ENCODE measurements at regions not wholly inside any gene's neighbourhood (a gene's known extent, or its start where the extent isn't known, plus 50 kb on each side); places are given as distances from the start of the nearest gene placed in this dataset.

DNA sequence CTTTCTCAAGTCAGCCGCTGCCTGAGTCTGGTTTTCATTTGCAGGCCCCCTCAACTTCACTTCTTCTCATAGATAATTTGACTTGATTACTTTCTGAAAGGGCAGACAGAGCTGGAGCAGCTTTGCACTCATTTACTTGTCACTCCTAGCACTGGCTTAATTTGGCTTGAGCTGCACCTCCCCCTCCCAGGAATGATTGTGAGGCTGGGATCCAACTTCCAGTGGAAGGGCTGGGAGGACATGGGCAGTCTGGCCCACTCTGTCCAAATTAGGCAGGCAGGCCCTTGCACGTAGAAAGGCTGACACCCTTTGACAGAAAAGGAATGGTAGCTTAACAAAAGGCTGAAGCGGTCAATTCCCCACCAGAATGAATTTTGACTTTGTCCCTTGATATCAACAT, 453.9 kb downstream of the ETS1 start:
- Histone ChIP-seq H3K4me3 (ENCODE audit: low read depth, low read length) (no peak overlapping the region), H3K4me1 (ENCODE audit: control insufficient read depth, insufficient read depth, low read length) (peaks cover 4% of the 10 kb centered on the region), H3K27me3 (ENCODE audit: control insufficient read depth, insufficient read depth, low read length) (no peaks in the 10 kb centered on the region), H3K36me3 (ENCODE audit: control insufficient read depth, insufficient read depth, low read length) (no peaks in the 10 kb centered on the region), H3K9me3 (ENCODE audit: control insufficient read depth, insufficient read depth, low read length) (no peaks in the 10 kb centered on the region), H3K9ac (ENCODE audit: low read depth, low read length) (no peak overlapping the region)

- Histone ChIP-seq H3K9ac (ENCODE audit: low read depth, low read length) (no peak overlapping the region), H3K36me3 (ENCODE audit: control insufficient read depth, insufficient read depth, low read length) (no peaks in the 10 kb centered on the region), H3K4me1 (ENCODE audit: control insufficient read depth, insufficient read depth, low read length) (no peaks in the 10 kb centered on the region), H3K4me3 (ENCODE audit: low read depth, low read length) (no peak overlapping the region), H3K27me3 (ENCODE audit: control insufficient read depth, insufficient read depth, low read length) (no peaks in the 10 kb centered on the region), H3K9me3 (ENCODE audit: control insufficient read depth, insufficient read depth, low read length) (no peaks in the 10 kb centered on the region)
These were observed 457.3 kb downstream of the ETS1 start for GRCh38 chr11:128130052-128130451.

DNA sequence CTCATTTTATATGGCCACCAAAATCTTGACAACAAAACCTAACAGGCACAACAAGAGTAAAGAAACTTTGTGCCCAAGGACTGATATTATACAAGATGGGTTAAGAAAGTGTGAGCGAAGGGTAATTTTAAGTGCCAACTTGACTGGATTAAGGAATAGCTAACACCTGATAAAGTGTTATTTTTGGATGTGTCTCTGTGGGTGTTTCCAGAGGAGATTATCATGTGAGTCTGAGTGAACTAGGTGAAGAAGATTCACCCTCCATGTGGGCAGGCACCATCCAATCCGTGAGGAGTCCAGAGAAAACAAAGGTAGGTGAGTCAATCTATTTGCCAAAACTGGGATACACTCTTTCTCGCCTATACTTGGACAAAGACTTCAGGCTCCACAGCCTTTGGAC, 461.6 kb downstream of the ETS1 start:
- H3K27me3 ChIP-seq (ENCODE audit: control insufficient read depth, insufficient read depth, low read length), result no peaks in the 10 kb centered on the region
- no peak overlapping the region for H3K9ac ChIP-seq (ENCODE audit: low read depth, low read length)
- no peaks in the 10 kb centered on the region for H3K4me1 ChIP-seq (ENCODE audit: control insufficient read depth, insufficient read depth, low read length)
- H3K4me3 ChIP-seq (ENCODE audit: low read depth, low read length), result no peak overlapping the region
- no peaks in the 10 kb centered on the region for H3K9me3 ChIP-seq (ENCODE audit: control insufficient read depth, insufficient read depth, low read length)
- no peaks in the 10 kb centered on the region for H3K36me3 ChIP-seq (ENCODE audit: control insufficient read depth, insufficient read depth, low read length)

DNA sequence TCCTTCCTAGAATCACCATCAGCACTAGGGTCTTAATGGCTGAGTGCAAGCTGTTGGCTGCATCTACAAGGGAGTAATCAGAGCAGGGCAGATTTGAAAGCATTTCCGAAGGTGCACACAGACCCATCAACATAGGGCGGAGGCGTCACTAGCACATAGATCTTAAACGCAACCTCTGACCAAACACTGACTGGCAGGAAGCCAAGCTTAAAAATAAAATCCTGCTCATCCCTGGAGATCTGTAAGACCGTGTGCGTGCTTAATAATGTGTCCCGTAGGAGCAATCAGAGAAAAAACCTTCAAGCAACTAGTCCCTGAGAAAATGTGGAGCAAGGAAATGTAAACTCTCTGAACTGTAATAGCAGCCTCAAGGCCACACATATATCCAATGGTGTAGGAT, 470.5 kb downstream of the ETS1 start:
- Histone ChIP-seq H3K9me3 (ENCODE audit: control insufficient read depth, insufficient read depth, low read length) (no peaks in the 10 kb centered on the region), H3K4me3 (ENCODE audit: low read depth, low read length) (no peak overlapping the region), H3K9ac (ENCODE audit: low read depth, low read length) (no peak overlapping the region), H3K4me1 (ENCODE audit: control insufficient read depth, insufficient read depth, low read length) (no peaks in the 10 kb centered on the region), H3K27me3 (ENCODE audit: control insufficient read depth, insufficient read depth, low read length) (no peaks in the 10 kb centered on the region), H3K36me3 (ENCODE audit: control insufficient read depth, insufficient read depth, low read length) (no peaks in the 10 kb centered on the region)

GRCh38 chr11:128116447-128116846, 470.9 kb downstream of the ETS1 start:
- Histone ChIP-seq H3K9ac (ENCODE audit: low read depth, low read length) (no peak overlapping the region), H3K36me3 (ENCODE audit: control insufficient read depth, insufficient read depth, low read length) (no peaks in the 10 kb centered on the region), H3K4me1 (ENCODE audit: control insufficient read depth, insufficient read depth, low read length) (no peaks in the 10 kb centered on the region), H3K9me3 (ENCODE audit: control insufficient read depth, insufficient read depth, low read length) (no peaks in the 10 kb centered on the region), H3K4me3 (ENCODE audit: low read depth, low read length) (no peak overlapping the region), H3K27me3 (ENCODE audit: control insufficient read depth, insufficient read depth, low read length) (no peaks in the 10 kb centered on the region)

- Histone ChIP-seq H3K4me1 (ENCODE audit: control insufficient read depth, insufficient read depth, low read length) (no peaks in the 10 kb centered on the region), H3K9me3 (ENCODE audit: control insufficient read depth, insufficient read depth, low read length) (no peaks in the 10 kb centered on the region), H3K36me3 (ENCODE audit: control insufficient read depth, insufficient read depth, low read length) (no peaks in the 10 kb centered on the region), H3K4me3 (ENCODE audit: low read depth, low read length) (no peak overlapping the region), H3K27me3 (ENCODE audit: control insufficient read depth, insufficient read depth, low read length) (no peaks in the 10 kb centered on the region), H3K9ac (ENCODE audit: low read depth, low read length) (no peak overlapping the region)
These were observed 481.4 kb downstream of the ETS1 start for GRCh38 chr11:128105950-128106349.

- no peaks in the 10 kb centered on the region for H3K4me1 ChIP-seq (ENCODE audit: control insufficient read depth, insufficient read depth, low read length)
- no peaks in the 10 kb centered on the region for H3K9me3 ChIP-seq (ENCODE audit: control insufficient read depth, insufficient read depth, low read length)
- H3K9ac ChIP-seq (ENCODE audit: low read depth, low read length), result no peak overlapping the region
- H3K4me3 ChIP-seq (ENCODE audit: low read depth, low read length), result no peak overlapping the region
- H3K27me3 ChIP-seq (ENCODE audit: control insufficient read depth, insufficient read depth, low read length), result no peaks in the 10 kb centered on the region
- H3K36me3 ChIP-seq (ENCODE audit: control insufficient read depth, insufficient read depth, low read length), result no peaks in the 10 kb centered on the region
These were observed 481.8 kb downstream of the ETS1 start for GRCh38 chr11:128105511-128105910.

- H3K27me3 ChIP-seq (ENCODE audit: control insufficient read depth, insufficient read depth, low read length), result no peaks in the 10 kb centered on the region
- H3K9me3 ChIP-seq (ENCODE audit: control insufficient read depth, insufficient read depth, low read length), result no peaks in the 10 kb centered on the region
- H3K4me1 ChIP-seq (ENCODE audit: control insufficient read depth, insufficient read depth, low read length), result no peaks in the 10 kb centered on the region
- no peaks in the 10 kb centered on the region for H3K36me3 ChIP-seq (ENCODE audit: control insufficient read depth, insufficient read depth, low read length)
- no peak overlapping the region for H3K9ac ChIP-seq (ENCODE audit: low read depth, low read length)
- H3K4me3 ChIP-seq (ENCODE audit: low read depth, low read length), result no peak overlapping the region
These were observed 484.0 kb downstream of the ETS1 start for GRCh38 chr11:128103278-128103873.

- Histone ChIP-seq H3K9ac (ENCODE audit: low read depth, low read length) (no peak overlapping the region), H3K4me1 (ENCODE audit: control insufficient read depth, insufficient read depth, low read length) (no peaks in the 10 kb centered on the region), H3K4me3 (ENCODE audit: low read depth, low read length) (no peak overlapping the region), H3K9me3 (ENCODE audit: control insufficient read depth, insufficient read depth, low read length) (no peaks in the 10 kb centered on the region), H3K36me3 (ENCODE audit: control insufficient read depth, insufficient read depth, low read length) (no peaks in the 10 kb centered on the region), H3K27me3 (ENCODE audit: control insufficient read depth, insufficient read depth, low read length) (no peaks in the 10 kb centered on the region)
These were observed 488.6 kb downstream of the ETS1 start for GRCh38 chr11:128098781-128099180.

DNA sequence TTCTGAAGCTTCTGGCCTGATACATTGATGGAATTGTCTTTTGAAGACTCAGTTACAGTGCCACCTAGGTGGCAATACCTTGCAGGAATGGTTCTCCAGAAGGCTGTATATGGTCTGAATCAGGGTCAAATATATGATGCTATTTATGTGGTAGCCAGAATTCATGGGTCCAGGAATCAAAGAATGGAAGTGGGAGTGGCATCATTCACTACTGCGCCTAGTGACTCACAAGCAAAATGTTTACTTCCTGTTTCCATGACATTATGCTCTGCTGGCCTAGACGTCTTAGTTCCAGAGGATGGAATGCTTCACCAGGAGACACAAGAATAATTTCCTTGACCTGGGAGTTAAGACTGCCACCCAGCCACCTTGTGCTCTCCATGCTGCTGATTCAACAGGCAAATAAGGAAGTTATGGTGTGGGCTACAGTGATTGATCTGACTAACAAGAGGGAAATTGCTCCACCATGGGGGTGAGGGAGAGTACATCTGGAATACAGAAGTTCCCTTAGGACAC, 491.8 kb downstream of the ETS1 start:
- Histone ChIP-seq H3K4me1 (ENCODE audit: control insufficient read depth, insufficient read depth, low read length) (no peaks in the 10 kb centered on the region), H3K27me3 (ENCODE audit: control insufficient read depth, insufficient read depth, low read length) (no peaks in the 10 kb centered on the region), H3K9me3 (ENCODE audit: control insufficient read depth, insufficient read depth, low read length) (no peaks in the 10 kb centered on the region), H3K9ac (ENCODE audit: low read depth, low read length) (no peak overlapping the region), H3K36me3 (ENCODE audit: control insufficient read depth, insufficient read depth, low read length) (no peaks in the 10 kb centered on the region), H3K4me3 (ENCODE audit: low read depth, low read length) (no peak overlapping the region)

DNA sequence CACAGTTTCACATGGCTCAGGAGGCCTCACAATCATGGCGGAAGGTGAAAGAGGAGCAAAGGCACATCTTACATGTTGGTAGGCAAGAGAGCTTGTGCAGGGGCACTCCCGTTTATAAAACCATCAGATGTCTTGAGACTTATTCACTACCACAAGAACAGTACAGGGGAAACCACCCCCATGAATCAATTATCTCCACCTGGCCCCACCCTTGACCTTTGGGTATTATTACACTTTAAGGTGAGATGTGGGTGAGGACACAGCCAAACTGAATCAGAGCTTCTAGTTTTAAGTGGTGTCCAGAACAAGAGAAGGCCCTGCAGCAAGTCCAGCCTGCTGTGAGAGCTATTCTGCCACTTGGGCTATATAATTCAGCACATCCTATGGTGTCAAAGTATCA, 493.7 kb downstream of the ETS1 start:
- Histone ChIP-seq H3K36me3 (ENCODE audit: control insufficient read depth, insufficient read depth, low read length) (no peaks in the 10 kb centered on the region), H3K4me3 (ENCODE audit: low read depth, low read length) (no peak overlapping the region), H3K9me3 (ENCODE audit: control insufficient read depth, insufficient read depth, low read length) (no peaks in the 10 kb centered on the region), H3K9ac (ENCODE audit: low read depth, low read length) (no peak overlapping the region), H3K27me3 (ENCODE audit: control insufficient read depth, insufficient read depth, low read length) (no peaks in the 10 kb centered on the region), H3K4me1 (ENCODE audit: control insufficient read depth, insufficient read depth, low read length) (no peaks in the 10 kb centered on the region)

DNA sequence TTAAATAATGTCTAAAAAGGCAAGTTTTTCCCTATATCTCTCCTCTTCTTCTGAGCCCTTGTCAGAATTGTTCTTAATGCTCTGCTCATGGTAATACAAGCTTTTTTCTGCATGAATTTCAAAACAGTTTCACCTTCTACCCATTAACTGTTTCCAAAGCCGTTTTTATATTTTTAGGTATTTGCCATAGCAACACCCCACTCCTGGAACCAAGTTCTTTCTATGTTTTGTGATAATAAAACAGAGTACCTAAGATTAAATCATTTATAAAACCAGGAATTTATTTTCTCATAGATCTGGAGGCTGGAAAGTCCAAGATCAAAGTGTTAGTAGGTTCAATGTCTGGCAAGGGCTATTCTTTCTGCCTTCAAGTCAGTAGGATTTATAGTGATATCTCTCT, 497.4 kb downstream of the ETS1 start:
- Histone ChIP-seq H3K36me3 (ENCODE audit: control insufficient read depth, insufficient read depth, low read length) (no peaks in the 10 kb centered on the region), H3K9me3 (ENCODE audit: control insufficient read depth, insufficient read depth, low read length) (no peaks in the 10 kb centered on the region), H3K4me3 (ENCODE audit: low read depth, low read length) (no peak overlapping the region), H3K9ac (ENCODE audit: low read depth, low read length) (no peak overlapping the region), H3K27me3 (ENCODE audit: control insufficient read depth, insufficient read depth, low read length) (no peaks in the 10 kb centered on the region), H3K4me1 (ENCODE audit: control insufficient read depth, insufficient read depth, low read length) (no peaks in the 10 kb centered on the region)

All from iPS-15b (cell line).